ENCODE measurements at regions not wholly inside any gene's neighbourhood (a gene's known extent, or its start where the extent isn't known, plus 50 kb on each side); places are given as distances from the start of the nearest gene placed in this dataset.
A peak's percentile ranks its signal among the peaks of the same experiment; 100 is the strongest.

- H3K9me3 ChIP-seq (ENCODE audit: insufficient read depth, low read depth): no peaks in the 10 kb centered on the region
- intact Hi-C loops (cut with micrococcal nuclease; ENCODE audit: unreplicated experiment): no loop called here
- TF ChIP-seq CTCF (conservative IDR thresholded peaks at IDR 0.05) (no peak), EZH2 (IDR thresholded peaks at IDR 0.05; ENCODE audit: low read depth) (no peak)
Measured at GRCh38 chr18:34048423-34048822, 176.3 kb downstream of the NOL4 start.

GRCh38 chr18:34042423-34043146, 182.1 kb downstream of the NOL4 start:
- Histone ChIP-seq H3K36me3 (ENCODE audit: low read depth) (no peaks in the 10 kb centered on the region), H2AFZ (no peak overlapping the region), H3K79me2 (ENCODE audit: low read depth) (no peaks in the 10 kb centered on the region), H3K27me3 (ENCODE audit: insufficient read depth, low read depth) (no peaks in the 10 kb centered on the region), H3K9me3 (ENCODE audit: insufficient read depth, low read depth) (no peaks in the 10 kb centered on the region), H3K4me3 (no peak overlapping the region), H3K4me2 (no peak overlapping the region), H3K4me1 (replicated peaks; ENCODE audit: insufficient read depth) (no peaks in the 10 kb centered on the region), H3K9me2 (ENCODE audit: insufficient read depth) (no peaks in the 10 kb centered on the region), H3K27ac (no peak overlapping the region), H3F3A (ENCODE audit: insufficient read depth, low read depth) (no peaks in the 10 kb centered on the region), H4K20me1 (ENCODE audit: insufficient read depth) (no peaks in the 10 kb centered on the region)
- no peak for DNase-seq
- intact Hi-C loops (cut with micrococcal nuclease; ENCODE audit: unreplicated experiment): no loop called here
- ChIA-PET CTCF (no interaction called here), POLR2A (ENCODE audit: unreplicated experiment) (no interaction called here)
- no TSS peak for BruUV-seq (replicated peaks)
- no peak for TF ChIP-seq EZH2 (IDR thresholded peaks at IDR 0.05; ENCODE audit: low read depth)
- no peak for TF ChIP-seq CTCF (conservative IDR thresholded peaks at IDR 0.05)

More at GRCh38 chr18:34048423-34048822, 176.3 kb downstream of the NOL4 start:
- no peak overlapping the region for H3K4me3 ChIP-seq
- ChIA-PET POLR2A (ENCODE audit: unreplicated experiment) (no interaction called here), CTCF (no interaction called here)
- no peak for DNase-seq
- H3K4me2 ChIP-seq: no peak overlapping the region
- no peaks in the 10 kb centered on the region for H3F3A ChIP-seq (ENCODE audit: insufficient read depth, low read depth)
- no peak overlapping the region for H3K27ac ChIP-seq
- H3K4me1 ChIP-seq (replicated peaks; ENCODE audit: insufficient read depth): no peaks in the 10 kb centered on the region
- H3K36me3 ChIP-seq (ENCODE audit: low read depth): no peaks in the 10 kb centered on the region
- BruUV-seq (replicated peaks): no TSS peak
- no peaks in the 10 kb centered on the region for H3K27me3 ChIP-seq (ENCODE audit: insufficient read depth, low read depth)
- H3K9me2 ChIP-seq (ENCODE audit: insufficient read depth): no peaks in the 10 kb centered on the region
- H3K79me2 ChIP-seq (ENCODE audit: low read depth): no peaks in the 10 kb centered on the region
- no peaks in the 10 kb centered on the region for H4K20me1 ChIP-seq (ENCODE audit: insufficient read depth)
- no peak overlapping the region for H2AFZ ChIP-seq

- intact Hi-C loops (cut with micrococcal nuclease; ENCODE audit: unreplicated experiment): no loop called here
- no TSS peak for BruUV-seq (replicated peaks)
- POLR2A ChIA-PET (ENCODE audit: unreplicated experiment): no interaction called here
Measured at GRCh38 chr18:34039611-34040010, 185.1 kb downstream of the NOL4 start.

More at GRCh38 chr18:34039611-34040010, 185.1 kb downstream of the NOL4 start:
- Histone ChIP-seq H3K27me3 (ENCODE audit: insufficient read depth, low read depth) (no peaks in the 10 kb centered on the region), H3K4me1 (replicated peaks; ENCODE audit: insufficient read depth) (no peaks in the 10 kb centered on the region), H3K9me2 (ENCODE audit: insufficient read depth) (no peaks in the 10 kb centered on the region), H4K20me1 (ENCODE audit: insufficient read depth) (no peaks in the 10 kb centered on the region), H3K79me2 (ENCODE audit: low read depth) (no peaks in the 10 kb centered on the region), H3K27ac (no peak overlapping the region), H2AFZ (no peak overlapping the region), H3K9me3 (ENCODE audit: insufficient read depth, low read depth) (no peaks in the 10 kb centered on the region), H3K36me3 (ENCODE audit: low read depth) (no peaks in the 10 kb centered on the region), H3K4me3 (0 out of 2 replicates have a peak overlapping the region, but pooled peaks have one; percentile 4), H3F3A (ENCODE audit: insufficient read depth, low read depth) (no peaks in the 10 kb centered on the region), H3K4me2 (peak overlapping the region; percentile 31; the same call in 1 of the 2 replicates)
- DNase-seq: no peak
- CTCF ChIA-PET: no interaction called here
- TF ChIP-seq EZH2 (IDR thresholded peaks at IDR 0.05; ENCODE audit: low read depth): no peak
- no peak for TF ChIP-seq CTCF (conservative IDR thresholded peaks at IDR 0.05)

Data from PC-9 (cell line).